ENCODE measurements at regions not wholly inside any gene's neighbourhood (a gene's known extent, or its start where the extent isn't known, plus 50 kb on each side); places are given as distances from the start of the nearest gene placed in this dataset.
A peak's percentile ranks its signal among the peaks of the same experiment; 100 is the strongest.
"Not testable (repeated sequence)": the region's sequence is repeated elsewhere in the genome, so short reads cannot be mapped to it uniquely, and the experiment has no call there.

DNA sequence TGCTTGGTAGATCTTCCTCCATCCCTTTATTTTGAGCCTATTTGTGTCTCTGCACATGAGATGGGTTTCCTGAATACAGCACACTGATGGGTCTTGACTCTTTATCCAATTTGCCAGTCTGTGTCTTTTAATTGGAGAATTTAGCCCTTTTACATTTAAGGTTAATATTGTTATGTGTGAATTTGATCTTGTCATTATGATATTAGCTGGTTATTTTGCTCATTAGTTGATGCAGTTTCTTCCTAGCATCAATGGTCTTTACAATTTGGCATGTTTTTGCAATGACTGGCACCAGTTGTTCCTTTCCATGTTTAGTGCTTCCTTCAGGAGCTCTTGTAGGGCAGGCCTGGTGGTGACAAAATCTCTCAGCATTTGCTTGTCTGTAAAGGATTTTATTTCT lies 72.4 kb downstream of the HNRNPD start:
- not testable (repeated sequence) for DNase-seq

GRCh38 chr4:82293304-82293703 lies 80.5 kb downstream of the HNRNPD start:
- DNase-seq: peak in 1 of 2 donors; percentile 56

GRCh38 chr4:82287720-82288119 lies 86.1 kb downstream of the HNRNPD start:
- no peak for DNase-seq

- peak; percentile 99 to 100 for DNase-seq
Observed at GRCh38 chr4:82284858-82285805, 88.7 kb downstream of the HNRNPD start.

GRCh38 chr4:82284475-82284857 lies 89.3 kb downstream of the HNRNPD start:
- DNase-seq: no peak

- no peak for DNase-seq
Observed at GRCh38 chr4:82282875-82283274, 90.9 kb downstream of the HNRNPD start.

DNA sequence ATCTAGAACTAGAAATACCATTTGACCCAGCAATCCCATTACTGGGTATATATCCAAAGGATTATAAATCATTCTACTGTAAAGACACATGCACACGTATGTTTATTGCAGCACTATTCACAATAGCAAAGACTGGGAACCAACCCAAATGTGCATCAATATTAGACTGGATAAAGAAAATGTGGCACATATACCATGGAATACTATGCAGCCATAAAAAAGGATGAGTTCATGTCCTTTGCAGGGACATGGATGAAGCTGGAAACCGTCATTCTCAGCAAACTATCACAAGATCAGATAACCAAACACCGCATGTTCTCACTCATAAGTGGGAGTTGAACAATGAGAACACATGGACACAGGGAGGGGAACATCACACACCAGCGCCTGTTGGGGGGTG lies 94.2 kb downstream of the HNRNPD start:
- DNase-seq: not testable (repeated sequence)

DNA sequence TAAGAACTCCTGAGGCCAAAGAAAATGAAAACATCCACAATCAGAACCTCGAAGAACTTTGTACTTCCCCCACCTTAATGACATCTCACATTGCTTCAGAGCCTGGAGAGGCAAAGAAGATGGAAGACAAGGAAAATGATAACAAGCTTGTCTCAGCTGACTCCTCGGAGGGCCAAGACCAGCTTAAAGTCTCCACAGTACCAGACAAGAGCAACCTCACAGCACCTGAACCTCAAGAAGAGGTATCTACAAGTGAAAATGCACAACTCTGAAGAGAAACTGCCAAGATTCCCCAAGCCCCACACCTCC lies 97.5 kb downstream of the HNRNPD start:
- DNase-seq: no peak

GRCh38 chr4:82275431-82276331 lies 98.1 kb downstream of the HNRNPD start:
- DNase-seq: no peak

GRCh38 chr4:82274700-82275099 lies 99.1 kb downstream of the HNRNPD start:
- DNase-seq: not testable (repeated sequence)

DNA sequence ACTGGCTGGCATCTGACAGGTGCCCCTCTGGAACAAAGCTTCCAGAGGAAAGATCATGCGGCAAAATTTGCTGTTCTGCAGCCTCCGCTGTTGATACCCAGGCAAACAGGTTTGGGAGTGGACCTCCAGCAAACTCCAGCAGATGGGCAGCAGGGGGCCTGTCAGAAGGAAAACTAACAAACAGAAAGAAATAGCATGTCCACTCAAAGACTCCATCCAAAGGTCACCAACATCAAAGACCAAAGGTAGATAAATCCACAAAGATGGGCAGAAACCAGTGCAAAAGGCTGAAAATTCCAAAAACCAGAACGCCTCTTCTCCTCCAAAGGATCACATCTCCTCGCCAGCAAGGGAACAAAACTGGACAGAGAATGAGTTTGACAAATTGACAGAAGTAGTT lies 101.3 kb downstream of the HNRNPD start:
- not testable (repeated sequence) for DNase-seq

- peak in 1 of 2 donors; percentile 35 for DNase-seq
Observed at GRCh38 chr4:82271915-82272480, 101.8 kb downstream of the HNRNPD start.

DNA sequence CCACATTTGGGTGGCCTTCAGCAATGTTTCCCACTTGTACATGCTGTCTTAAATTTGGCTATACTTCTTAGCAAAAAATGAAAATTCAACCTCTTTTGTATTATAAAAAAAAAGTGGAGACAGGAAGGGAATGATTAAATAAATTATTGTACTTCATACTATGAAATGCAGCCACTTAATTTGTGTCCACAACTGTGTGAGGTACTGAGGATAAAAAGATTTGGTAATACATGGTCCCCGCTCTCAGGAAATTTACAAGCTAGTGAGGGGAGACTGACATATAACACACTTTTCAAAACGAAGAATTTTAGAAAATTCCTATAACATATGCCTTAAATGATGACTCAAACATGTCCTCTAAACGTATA lies 105.0 kb downstream of the HNRNPD start:
- DNase-seq: no peak

GRCh38 chr4:82268050-82268825 lies 105.6 kb downstream of the HNRNPD start:
- DNase-seq: peak; percentile 61

DNA sequence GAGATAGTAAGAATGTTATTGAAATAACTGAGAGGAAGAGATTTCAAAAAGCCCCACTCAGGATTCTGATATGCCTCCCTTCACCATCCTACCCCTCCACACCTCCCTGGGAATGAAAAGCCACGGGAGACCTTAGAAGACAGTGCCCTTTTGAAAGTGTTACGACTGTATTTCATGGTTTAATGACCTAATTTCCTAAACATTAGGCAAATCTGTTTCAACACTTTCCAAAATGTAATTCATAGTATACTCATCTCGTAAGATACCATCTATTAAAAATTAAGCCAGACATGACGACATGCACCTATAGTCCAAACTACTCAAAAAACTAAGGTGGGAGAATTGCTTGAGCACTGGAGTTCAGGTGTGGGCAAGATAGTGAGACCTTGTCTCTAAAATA lies 106.3 kb downstream of the HNRNPD start:
- DNase-seq: no peak

- no peak for DNase-seq
Observed at GRCh38 chr4:82266345-82266744, 107.4 kb downstream of the HNRNPD start.

- no peak for DNase-seq
Observed at GRCh38 chr4:82261084-82261483, 112.7 kb downstream of the HNRNPD start.

GRCh38 chr4:82260632-82261031 lies 113.2 kb downstream of the HNRNPD start:
- DNase-seq: no peak

DNA sequence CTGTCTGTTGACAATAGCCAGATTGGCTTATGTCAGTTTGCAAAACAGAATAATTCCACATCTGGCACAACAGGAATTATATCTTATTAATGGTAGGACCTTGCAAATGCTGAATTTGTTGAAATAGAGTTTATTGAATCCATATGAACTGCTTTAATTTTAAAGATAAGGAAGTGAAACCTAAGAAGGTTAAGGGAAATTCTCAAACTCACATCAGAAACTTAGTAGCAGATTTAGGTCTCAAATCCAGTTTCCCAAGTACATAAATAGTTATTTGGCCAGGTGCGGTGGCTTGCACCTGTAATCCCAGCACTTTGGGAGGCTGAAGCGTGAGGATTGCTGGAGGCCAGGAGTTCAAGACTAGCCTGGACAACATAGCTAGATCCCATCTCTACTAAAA lies 117.1 kb downstream of the HNRNPD start:
- no peak for DNase-seq

DNA sequence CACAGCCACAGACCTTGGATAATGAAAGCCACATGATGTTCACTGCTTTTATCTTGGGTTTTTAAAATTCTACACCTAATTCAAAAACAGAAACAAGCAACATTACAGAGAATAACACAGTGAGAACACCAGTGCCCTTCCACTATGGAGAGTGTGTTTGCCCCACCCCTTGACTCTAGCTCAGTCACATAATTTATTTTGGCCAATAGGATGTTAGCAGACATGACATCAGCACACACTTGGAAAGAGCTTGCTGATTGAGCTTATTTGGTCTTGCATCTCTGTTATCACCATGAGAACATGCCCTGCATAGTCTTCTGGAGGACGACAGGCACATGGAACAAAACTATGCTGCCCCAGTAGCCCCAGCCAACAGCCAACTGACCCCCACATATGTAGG lies 118.1 kb downstream of the HNRNPD start:
- DNase-seq: no peak

- DNase-seq: no peak
Observed at GRCh38 chr4:82248903-82249632, 124.7 kb downstream of the HNRNPD start.

DNA sequence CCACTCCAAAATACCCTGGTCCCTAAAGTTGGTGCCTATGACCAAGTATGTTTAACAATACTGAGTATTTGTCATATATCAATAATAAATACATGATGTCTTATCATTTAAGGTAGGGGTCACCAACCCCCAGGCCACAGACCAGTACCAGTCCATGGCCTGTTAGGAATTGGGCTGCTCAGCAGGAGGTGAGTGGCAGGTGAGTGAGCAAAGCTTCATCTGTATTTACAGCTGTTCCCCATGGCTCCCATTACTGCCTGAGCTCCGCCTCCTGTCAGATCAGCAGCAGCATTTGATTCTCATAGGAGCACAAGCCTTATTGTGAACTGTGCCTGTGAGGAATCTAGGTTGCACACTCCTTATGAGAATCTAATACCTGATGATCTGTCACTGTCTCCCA lies 126.2 kb downstream of the HNRNPD start:
- no peak for DNase-seq
